GM20431 (cell line): ENCODE measurements at regions not wholly inside any gene's neighbourhood (a gene's known extent, or its start where the extent isn't known, plus 50 kb on each side); places are given as distances from the start of the nearest gene placed in this dataset.

Experiments
- in situ Hi-C: fragments of 300-500 bp; cut with MseI, MboI; formaldehyde crosslinking; loops from one replicate; pipeline ENCODE4 v1.15.0; 2020; ENCODE audit warnings: low sequenced_read_pairs; ENCODE audit not compliant: unreplicated experiment

DNA sequence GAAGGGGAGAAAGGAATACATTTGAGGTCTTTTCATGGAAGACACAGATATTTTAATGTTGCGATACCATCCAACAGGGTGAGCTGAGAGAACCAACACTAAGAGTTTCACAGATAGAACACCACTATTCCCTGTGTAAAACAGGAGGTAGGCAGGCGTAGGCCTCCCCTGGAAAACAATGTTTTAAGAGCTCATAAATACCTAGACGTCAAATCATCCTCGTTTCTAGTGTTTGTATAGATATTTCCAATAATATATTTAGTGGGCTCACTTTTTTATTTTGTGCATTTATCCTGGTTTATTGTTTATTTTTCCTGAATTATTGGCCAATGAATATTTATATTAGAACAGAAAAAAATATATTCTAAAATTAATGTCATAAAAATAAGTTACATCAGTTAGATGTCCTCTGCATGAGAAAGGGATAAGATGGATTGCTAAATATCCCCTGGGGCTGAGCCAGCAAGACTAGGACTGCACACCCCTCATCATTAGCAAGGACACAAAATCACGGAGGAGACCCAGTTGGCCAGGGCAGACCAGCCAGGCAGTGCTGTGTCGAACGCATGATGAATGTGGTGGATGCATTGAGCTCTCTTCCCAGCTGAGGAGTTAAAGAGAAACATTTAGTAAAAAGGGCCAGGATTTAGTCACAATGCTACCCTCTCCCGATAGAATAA, 380.5 kb downstream of the C6orf118 start:
- in situ Hi-C loops, result no loop called here

GRCh38 chr6:164928057-164928727, 381.2 kb downstream of the C6orf118 start:
- in situ Hi-C loops, result no loop called here

DNA sequence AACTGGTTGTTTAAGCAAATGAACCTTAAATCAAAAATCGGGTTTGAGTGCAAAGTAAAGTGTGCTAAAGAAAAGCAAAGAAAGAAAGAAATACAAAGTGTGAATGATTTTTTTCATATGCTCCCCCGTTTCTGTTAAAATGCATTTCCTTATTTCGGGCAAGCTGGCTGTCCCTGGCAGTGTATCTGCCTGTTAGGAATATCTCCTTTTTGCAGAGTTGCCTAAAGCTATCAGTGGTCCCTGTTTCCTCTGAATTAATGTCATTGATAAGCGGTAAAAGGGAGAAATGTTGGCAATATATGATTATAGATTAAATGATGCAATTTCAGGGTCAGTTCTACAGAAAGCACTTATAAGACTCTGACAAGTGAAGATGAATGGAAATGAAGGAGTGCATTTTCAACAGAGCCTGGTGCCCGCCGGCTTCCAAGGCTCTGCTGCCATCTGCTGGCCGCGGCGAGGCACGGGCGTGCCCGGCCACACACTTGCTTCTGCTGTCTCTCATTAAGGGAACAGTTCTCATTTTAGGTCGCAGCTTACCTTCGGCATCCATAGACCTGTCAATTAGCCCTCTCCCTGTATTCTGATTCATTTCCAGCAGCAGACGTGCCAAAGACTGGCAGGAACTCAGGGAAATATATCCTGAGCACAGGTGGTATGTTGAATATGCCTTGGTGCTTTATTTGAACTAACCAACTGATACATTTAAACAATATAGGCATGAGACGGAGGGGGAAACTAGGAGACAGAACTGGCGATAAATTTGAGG, 381.9 kb downstream of the C6orf118 start:
- in situ Hi-C loops, result no loop called here

DNA sequence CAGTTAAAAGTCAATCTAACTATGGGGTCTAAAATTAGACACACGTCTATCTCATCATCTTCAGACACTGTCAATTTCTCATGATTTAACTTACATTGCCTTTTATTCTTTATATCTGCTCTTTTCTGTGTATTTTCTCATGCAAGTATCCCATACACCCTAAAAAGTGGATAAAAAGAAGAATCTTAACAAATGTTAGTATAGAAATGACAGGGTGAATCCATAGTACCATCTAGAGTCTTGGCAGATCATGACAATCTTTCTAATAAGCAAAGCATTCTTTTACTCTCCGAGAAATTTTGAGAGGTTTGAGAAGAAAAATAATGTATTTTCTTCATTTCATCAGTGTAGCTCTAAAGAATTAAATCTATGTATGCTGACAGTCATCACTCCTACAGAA, 382.7 kb downstream of the C6orf118 start:
- in situ Hi-C loops, result no loop called here

- in situ Hi-C loops, result no loop called here
These were observed 383.5 kb downstream of the C6orf118 start for GRCh38 chr6:164925681-164926530.

DNA sequence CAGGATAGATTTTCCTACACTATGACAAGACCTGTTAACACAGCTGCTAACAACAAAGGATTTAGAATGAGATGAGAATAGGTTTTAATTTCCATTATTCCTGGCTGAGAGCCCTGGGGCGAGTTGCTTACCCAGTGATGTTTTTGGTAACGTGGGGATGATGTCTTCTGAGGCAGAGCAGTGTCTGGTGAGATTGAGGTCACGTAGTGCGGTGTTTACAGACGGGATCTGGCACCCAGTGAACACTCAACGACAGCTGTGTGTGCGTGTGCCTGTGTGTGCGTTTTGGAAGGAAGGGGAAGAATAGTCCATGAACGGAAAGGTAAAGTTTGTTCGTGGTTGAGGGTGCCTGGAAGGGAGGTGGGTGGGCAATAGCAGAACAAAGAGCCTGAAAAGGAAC, 384.7 kb downstream of the C6orf118 start:
- in situ Hi-C loops, result no loop called here

DNA sequence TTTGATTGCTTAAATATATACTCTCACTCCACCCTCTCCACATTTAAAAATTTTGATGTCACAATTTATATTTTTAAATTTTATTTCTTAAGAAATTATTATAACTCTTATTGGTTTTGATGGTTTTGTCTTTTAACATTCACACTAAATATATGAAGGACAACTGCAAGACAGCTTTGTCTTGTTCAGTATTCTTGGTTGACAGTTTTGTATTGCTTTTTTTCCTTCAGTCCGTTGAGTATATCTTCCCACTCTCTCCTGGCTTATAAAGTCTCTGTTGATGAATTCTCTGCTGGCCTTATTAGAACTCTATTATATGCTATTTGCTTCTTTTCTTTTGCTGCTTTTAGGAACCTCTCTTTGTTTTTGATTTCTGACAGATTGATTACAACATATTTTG, 392.2 kb downstream of the C6orf118 start:
- in situ Hi-C loops, result no loop called here

DNA sequence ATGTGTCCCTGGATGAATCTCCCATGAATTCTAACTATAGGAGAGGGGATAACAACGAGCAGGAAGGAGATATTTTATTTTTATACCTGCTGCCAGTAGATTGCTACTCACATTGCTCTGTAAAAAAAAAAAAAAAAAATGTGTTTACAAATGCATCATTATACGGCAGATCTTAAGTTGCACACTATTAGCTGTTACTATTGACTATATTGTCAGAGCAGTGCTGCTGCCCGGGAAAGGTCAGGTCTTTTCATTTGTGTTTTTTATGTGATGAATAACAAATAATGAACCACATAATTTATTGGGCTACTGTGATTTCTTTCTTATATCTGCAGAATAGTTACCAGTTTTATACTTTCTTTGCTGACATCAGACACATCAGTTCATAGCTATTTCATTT, 393.3 kb downstream of the C6orf118 start:
- in situ Hi-C loops, result no loop called here

DNA sequence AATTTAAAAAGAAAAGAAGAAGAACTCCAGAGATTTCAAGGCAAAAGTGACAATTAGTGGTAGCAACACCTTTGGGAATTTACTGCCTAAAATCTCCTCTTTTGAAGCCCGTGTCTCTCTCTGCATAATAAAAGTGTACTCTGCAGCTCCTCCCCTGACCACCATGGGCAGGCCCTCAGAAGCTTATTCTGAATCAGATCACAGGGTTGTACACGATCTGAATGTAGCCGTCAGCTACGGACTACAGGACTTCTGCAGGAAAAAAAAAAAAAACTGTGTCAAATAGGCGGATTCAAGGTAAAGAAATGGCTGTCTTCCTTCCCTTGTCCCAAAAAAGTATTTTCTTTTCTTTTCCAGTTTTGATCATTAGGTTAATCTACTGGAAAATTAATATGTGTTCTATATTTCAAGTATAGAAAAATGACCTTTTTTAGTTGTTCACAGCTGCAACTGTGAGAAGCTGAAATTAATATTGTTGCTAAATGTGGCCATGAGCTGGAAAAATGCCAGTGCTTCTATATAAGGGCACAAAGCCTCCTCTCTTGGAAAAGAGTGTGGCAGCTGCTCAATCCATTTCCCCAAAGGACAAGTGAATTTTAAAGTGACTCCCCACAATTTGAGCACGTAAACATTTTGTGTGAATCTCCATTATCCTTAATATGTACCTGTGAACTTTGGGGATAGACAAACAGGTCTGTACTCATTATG, 397.4 kb downstream of the C6orf118 start:
- in situ Hi-C loops, result no loop called here

DNA sequence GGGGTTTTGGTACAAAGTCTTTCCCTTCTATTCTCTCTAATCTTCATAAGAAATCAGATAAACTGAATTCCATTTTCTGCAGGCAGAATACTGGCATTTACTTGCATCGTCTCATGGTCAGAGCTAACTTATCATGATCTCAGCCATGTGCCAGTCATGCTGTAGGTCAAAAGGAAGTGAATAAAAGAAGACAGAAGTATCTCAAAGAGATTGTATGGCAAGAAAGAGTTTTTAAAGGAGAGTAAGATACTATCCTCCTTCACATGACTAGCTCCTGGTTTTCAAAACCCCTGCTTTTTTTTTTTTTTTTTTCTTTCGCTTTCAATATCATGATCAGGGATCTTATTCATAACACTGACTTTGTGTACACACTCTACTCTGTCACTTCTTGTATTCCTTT, 398.3 kb downstream of the C6orf118 start:
- in situ Hi-C loops, result no loop called here

GRCh38 chr6:164906766-164907165, 402.6 kb downstream of the C6orf118 start:
- in situ Hi-C loops, result no loop called here

DNA sequence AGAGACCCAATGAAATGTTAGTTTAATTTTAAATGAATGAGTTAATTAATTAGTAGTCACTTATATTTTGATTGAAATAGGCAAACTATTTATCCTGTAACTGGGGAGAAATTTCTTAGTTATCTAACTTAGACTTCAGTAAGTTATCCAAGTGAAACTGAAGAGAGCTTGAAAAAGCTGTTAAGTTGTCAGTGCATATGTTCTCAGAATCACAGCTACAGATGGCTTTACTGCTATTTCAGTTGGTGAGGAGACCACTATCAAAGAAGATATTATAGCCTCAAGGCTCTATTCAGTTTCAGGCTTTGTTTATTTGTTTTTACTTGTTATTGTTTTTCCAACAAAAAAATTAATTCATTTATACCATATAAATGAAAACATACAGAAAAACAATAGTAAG, 404.1 kb downstream of the C6orf118 start:
- in situ Hi-C loops, result no loop called here

DNA sequence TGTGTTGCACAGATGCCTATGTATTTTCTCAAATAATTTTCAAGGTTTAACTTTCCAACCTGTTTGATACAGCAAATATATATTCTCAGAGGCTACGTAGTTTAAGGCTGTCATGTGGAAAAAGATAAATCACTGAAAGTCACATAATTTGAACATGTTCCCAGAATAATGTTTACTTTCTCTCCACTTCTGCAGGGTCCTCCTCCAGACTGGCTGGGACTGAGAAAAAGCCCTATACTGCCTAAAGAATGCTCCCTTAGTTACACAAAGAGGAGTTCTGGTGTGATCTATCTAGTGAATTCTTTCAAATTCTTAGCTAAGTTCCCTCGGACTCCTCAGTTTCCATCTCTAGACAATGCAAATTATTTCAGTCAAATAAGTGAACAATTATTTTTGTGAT, 411.0 kb downstream of the C6orf118 start:
- in situ Hi-C loops, result no loop called here

DNA sequence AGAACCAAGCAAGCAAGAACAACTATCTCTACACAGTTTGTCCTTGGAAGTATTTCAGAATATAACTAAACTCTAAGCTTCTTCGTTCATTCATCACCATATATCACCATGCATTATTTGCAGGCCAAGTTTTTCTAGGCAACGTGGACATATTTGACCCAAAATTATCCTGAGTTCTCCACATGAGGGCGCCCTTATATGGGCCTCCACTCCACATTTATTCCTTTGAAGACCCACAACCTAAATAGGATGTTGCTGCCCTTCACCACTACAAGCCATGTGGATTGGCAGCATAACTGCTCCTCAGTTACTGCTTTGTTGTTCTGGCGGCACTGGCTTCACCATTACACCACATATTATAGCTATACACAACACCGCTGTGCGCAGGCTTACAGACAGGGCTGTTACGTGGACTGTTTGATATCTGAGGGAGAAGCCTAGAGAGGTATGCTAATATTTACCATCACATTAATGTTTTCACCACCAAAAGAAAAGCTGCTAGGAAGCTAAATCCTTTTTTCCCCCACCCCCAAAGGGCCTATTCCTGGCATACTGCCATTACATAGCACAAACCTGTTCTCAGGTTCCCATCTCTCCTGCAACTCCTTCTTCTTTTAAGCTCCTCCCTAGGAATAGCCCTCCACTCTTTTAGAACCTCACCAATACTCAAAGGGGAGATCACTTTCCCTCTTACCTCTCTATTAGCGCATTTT, 411.7 kb downstream of the C6orf118 start:
- in situ Hi-C loops, result no loop called here

DNA sequence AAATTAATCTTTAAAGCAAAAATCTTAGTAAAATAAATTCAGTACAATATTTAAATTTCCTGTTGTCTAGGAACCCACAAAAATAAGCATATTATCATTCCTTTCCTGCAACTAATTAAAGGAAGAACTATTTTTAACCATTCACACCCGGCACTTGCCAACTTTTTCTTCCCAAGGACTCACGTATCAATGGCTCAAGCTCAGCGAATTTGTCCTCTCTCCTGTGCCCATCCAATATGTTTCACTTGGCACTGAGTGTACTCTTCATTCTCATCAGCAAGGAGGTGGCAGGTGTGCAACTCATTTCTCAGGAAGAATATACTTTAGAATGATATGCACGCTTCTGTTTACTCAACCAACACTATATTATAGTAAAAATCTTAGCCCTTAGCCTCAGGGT, 419.4 kb downstream of the C6orf118 start:
- in situ Hi-C loops, result no loop called here

DNA sequence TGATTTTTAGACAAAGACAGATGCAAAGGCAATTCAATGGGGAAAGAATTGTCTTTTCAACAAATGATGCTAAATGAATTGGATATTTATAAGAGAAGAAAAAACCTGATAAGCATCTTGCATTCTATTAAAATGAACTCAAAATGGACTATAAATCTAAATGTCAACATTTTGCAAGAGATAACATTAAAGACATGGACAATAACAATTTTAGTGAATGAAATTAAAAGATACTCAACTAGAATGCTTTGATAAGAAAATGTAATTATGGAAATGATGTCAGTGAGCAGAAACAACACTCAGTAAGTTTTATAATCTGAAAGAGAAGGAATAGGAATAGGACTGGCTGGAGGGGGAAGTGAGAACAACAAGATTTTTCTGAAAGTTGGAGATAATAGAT, 421.7 kb downstream of the C6orf118 start:
- in situ Hi-C loops, result no loop called here

DNA sequence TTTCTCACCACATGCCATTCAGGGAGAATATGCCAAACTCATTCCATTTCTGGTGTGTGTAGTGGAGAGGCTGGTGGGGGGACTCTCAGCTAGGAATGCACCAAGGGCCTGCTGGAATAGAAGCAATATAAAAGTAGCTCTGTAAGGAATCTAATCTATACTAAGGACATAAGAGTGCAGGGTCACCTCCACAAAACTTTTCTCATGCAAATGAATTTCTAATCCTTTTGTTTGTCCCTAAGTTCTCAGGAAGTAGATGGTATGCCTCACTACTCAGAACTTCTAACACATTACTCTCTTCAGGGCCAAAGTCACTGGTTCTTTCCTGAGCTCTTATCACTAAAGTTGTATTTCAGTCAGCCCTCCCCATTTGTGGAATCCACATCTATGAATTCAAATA, 427.2 kb downstream of the C6orf118 start:
- in situ Hi-C loops, result no loop called here

- in situ Hi-C loops, result no loop called here
These were observed 437.6 kb downstream of the C6orf118 start for GRCh38 chr6:164871783-164872182.

- in situ Hi-C loops, result no loop called here
These were observed 439.2 kb downstream of the C6orf118 start for GRCh38 chr6:164870164-164870563.
